ACC112 (cell line): ENCODE measurements at regions not wholly inside any gene's neighbourhood (a gene's known extent, or its start where the extent isn't known, plus 50 kb on each side); places are given as distances from the start of the nearest gene placed in this dataset.
"Not testable (repeated sequence)": the region's sequence is repeated elsewhere in the genome, so short reads cannot be mapped to it uniquely, and the experiment has no call there.

Source experiments
- H2AFZ ChIP-seq: fragments of 200-600 bp; sonication (generic); one replicate; pipeline ENCODE4 v1.6.0; 2017; ENCODE audit warnings: antibody characterized with exemption, low read length; ENCODE audit not compliant: unreplicated experiment
- H3K27ac ChIP-seq: fragments of 200-600 bp; sonication (generic); 2 replicates; pipeline ENCODE4 v1.5.1; 2014; ENCODE audit warnings: low read depth, mild to moderate bottlenecking, antibody characterized with exemption, low read length, moderate library complexity
- H3K27me3 ChIP-seq: fragments of 200-600 bp; sonication (generic); 2 replicates; pipeline ENCODE4 v1.6.1; 2014; ENCODE audit warnings: mild to moderate bottlenecking, antibody characterized with exemption, low read length, moderate library complexity, mixed read lengths; ENCODE audit not compliant: insufficient read depth
- H3K36me3 ChIP-seq: fragments of 200-600 bp; sonication (generic); 2 replicates; pipeline ENCODE4 v1.6.1; 2016; ENCODE audit warnings: mild to moderate bottlenecking, antibody characterized with exemption, low read length, moderate library complexity, mixed read lengths; ENCODE audit not compliant: insufficient read depth
- H3K4me1 ChIP-seq: fragments of 200-600 bp; sonication (generic); one replicate; pipeline ENCODE4 v1.6.1; 2016; ENCODE audit warnings: low read length, mixed read lengths; ENCODE audit not compliant: insufficient read depth, unreplicated experiment, control insufficient read depth
- H3K4me3 ChIP-seq: fragments of 200-600 bp; sonication (generic); 2 replicates; pipeline ENCODE4 v1.5.1; 2014; ENCODE audit warnings: mild to moderate bottlenecking, low read depth, low read length
- H3K79me2 ChIP-seq: fragments of 200-600 bp; sonication (generic); one replicate; pipeline ENCODE4 v1.6.0; 2016; ENCODE audit warnings: low read length; ENCODE audit not compliant: control insufficient read depth, unreplicated experiment, insufficient read depth

DNA sequence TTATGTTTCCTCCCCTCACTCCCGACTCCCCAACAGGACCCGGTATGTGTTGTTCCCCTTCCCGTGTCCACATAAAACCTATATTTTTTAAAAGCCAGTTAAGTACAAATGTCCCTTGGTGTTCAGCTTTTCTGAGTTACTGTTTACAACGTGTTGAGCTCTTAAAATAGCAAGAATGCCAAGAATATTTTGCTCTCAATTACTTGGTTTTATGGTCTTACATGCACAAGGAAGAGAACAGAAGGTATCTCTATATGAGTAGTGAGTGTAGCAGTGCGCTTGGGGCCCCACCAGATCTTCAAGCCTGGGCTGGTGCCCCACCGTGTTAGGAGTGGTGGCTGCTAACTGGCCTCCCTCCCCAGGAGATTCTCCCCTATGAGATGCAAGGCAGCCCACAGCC, 75.3 kb downstream of the RIN2 start:
- no peak overlapping the region for H3K4me3 ChIP-seq
- no peak overlapping the region for H3K27ac ChIP-seq
- no peaks in the 10 kb centered on the region for H3K79me2 ChIP-seq
- H3K4me1 ChIP-seq: no peaks in the 10 kb centered on the region
- no peak overlapping the region for H2AFZ ChIP-seq
- no peaks in the 10 kb centered on the region; the same call in 1 of the 2 replicates for H3K36me3 ChIP-seq
- H3K27me3 ChIP-seq: no peaks in the 10 kb centered on the region

DNA sequence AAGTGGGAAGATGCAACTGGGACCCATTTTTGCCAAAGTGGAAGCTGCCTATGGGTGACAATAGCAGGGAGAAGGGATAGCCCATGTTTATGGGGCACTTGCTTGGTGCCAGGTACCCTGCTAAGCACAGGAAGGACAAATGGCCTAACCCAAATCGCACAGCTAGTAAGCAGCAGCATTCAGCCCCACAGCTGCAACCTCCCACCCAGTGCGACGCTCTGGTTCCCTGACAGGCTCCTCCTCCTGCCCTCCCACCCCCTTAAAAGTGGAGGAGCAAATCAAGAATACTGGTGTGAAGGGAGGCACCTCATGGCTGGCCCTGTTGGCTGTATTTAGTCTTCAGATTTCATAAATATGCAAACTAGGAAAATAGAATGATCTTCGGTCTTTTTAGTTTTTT, 76.2 kb downstream of the RIN2 start:
- H2AFZ ChIP-seq: no peak overlapping the region
- no peaks in the 10 kb centered on the region for H3K79me2 ChIP-seq

DNA sequence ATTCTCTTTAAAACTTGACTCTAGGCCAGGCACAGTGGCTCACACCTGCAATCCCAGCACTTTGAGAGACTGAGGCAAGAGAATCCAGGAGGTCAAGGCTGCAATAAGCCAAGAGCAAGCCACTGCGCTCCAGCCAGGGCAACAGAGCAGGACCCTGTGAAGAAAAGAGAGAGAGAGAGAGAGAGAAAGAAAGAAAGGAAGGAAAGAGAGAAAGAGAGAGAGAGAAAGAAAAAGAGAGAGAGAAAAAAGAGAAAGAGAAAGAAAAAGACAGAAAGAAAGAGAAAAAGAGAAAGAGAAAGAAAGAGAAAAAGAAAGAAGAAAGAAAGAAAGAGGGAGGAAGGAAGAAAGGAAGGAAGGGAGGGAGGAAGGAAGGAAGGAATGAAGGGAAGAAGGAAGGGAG, 76.7 kb downstream of the RIN2 start:
- H3K27me3 ChIP-seq: no peaks in the 10 kb centered on the region
- no peaks in the 10 kb centered on the region; the same call in 1 of the 2 replicates for H3K36me3 ChIP-seq
- H3K79me2 ChIP-seq: no peaks in the 10 kb centered on the region
- no peak overlapping the region for H3K4me3 ChIP-seq
- H2AFZ ChIP-seq: no peak overlapping the region
- no peak overlapping the region for H3K27ac ChIP-seq
- no peaks in the 10 kb centered on the region for H3K4me1 ChIP-seq

More for the DNA sequence above, 76.2 kb downstream of the RIN2 start:
- Histone ChIP-seq H3K36me3 (no peaks in the 10 kb centered on the region; the same call in 1 of the 2 replicates), H3K27me3 (no peaks in the 10 kb centered on the region), H3K4me3 (no peak overlapping the region), H3K27ac (no peak overlapping the region), H3K4me1 (no peaks in the 10 kb centered on the region)

- Histone ChIP-seq H3K27ac (no peak overlapping the region), H2AFZ (no peak overlapping the region)
Measured at GRCh38 chr20:19835533-19836222, 77.6 kb downstream of the RIN2 start.

DNA sequence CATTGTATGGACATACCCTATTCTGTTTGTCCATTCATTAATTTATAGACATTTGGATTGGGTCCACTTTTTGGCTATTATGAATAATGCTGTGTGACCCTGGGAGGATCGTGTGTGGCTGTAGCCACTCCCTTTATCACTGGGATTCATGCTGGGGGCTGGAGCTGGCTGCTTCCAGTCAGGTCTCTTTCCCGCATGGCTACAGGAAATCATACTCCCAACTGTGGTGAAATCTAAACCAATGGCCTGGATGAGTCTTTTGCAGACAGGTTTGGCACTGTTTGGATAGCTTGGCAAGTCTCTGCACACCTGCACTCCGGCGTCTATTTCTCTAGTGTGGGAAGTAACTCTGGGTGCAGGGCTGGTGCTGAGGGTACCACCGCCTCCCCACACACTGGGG, 80.4 kb downstream of the RIN2 start:
- H3K27ac ChIP-seq: no peak overlapping the region
- no peaks in the 10 kb centered on the region for H3K4me1 ChIP-seq
- H3K79me2 ChIP-seq: no peaks in the 10 kb centered on the region
- H3K27me3 ChIP-seq: no peaks in the 10 kb centered on the region
- no peak overlapping the region for H3K4me3 ChIP-seq
- H2AFZ ChIP-seq: no peak overlapping the region
- peaks cover 6% of the 10 kb centered on the region; the same call in 1 of the 2 replicates for H3K36me3 ChIP-seq

More at GRCh38 chr20:19835533-19836222, 77.6 kb downstream of the RIN2 start:
- no peaks in the 10 kb centered on the region for H3K79me2 ChIP-seq
- H3K4me1 ChIP-seq: no peaks in the 10 kb centered on the region
- H3K27me3 ChIP-seq: no peaks in the 10 kb centered on the region
- H3K4me3 ChIP-seq: no peak overlapping the region
- H3K36me3 ChIP-seq: no peaks in the 10 kb centered on the region

DNA sequence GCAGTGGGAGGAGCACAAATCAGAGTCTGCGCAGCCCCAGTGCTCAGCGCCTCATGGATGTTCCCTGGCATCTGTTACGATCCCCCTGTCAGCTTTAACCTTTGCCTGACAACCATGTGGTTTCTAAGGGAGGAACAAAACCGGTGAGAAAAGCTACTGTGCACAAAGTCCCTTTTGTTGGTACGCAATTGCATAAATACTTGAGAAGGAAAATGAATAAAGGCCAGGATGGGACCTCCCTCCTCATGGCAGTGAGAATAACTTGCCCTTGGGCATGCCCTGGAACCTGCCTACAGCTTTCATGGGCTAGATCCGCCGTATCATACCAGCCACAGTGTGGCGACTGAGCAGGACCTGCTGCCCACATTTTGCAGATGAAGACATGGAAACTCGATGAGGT, 81.0 kb downstream of the RIN2 start:
- H2AFZ ChIP-seq: no peak overlapping the region
- no peaks in the 10 kb centered on the region for H3K4me1 ChIP-seq
- H3K36me3 ChIP-seq: peaks cover 6% of the 10 kb centered on the region; the same call in 1 of the 2 replicates
- H3K27ac ChIP-seq: no peak overlapping the region
- no peaks in the 10 kb centered on the region for H3K79me2 ChIP-seq
- H3K27me3 ChIP-seq: no peaks in the 10 kb centered on the region
- H3K4me3 ChIP-seq: no peak overlapping the region

DNA sequence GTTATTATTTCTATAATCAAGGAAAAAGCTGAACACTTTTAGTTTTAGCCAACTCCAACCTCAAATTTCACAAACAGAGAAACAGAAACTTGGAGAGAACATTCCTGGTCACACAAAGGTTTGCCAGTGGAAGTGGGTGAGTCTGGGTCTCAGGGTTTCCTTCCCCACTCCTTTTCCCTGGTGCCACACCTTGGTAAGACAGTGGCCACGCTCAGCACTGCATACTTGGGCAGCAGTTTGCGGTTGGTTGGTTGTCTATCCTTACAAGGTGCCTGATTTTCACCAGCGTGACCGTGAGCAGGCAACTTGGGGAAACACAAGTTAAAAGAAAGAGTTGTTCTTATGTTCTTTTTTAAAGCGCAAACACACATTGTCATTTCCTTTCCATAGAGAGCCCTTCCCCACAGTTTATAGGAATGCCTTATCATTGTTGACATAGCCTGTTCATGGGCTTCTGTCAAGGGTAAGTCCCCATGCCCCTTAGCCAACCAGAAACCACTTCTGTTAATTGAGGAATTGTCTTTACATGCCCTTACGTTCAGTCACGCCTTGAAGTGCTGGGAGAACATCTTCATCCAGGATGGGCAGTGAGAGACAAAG, 82.2 kb downstream of the RIN2 start:
- no peak overlapping the region for H3K27ac ChIP-seq
- no peak overlapping the region for H2AFZ ChIP-seq
- no peaks in the 10 kb centered on the region for H3K79me2 ChIP-seq
- H3K36me3 ChIP-seq: peaks cover 6% of the 10 kb centered on the region; the same call in 1 of the 2 replicates
- H3K4me3 ChIP-seq: no peak overlapping the region
- no peaks in the 10 kb centered on the region for H3K27me3 ChIP-seq
- H3K4me1 ChIP-seq: no peaks in the 10 kb centered on the region

- Histone ChIP-seq H3K27me3 (no peaks in the 10 kb centered on the region), H3K4me1 (no peaks in the 10 kb centered on the region), H2AFZ (no peak overlapping the region), H3K79me2 (no peaks in the 10 kb centered on the region), H3K4me3 (no peak overlapping the region), H3K27ac (no peak overlapping the region), H3K36me3 (peaks cover 6% of the 10 kb centered on the region; the same call in 1 of the 2 replicates)
Measured at GRCh38 chr20:19841740-19842139, 83.7 kb downstream of the RIN2 start.

- not testable (repeated sequence) for H3K79me2 ChIP-seq, H3K36me3 ChIP-seq, H3K4me3 ChIP-seq, H3K27ac ChIP-seq, H3K27me3 ChIP-seq, H2AFZ ChIP-seq, H3K4me1 ChIP-seq
Measured at GRCh38 chr20:19844850-19845249, 86.8 kb downstream of the RIN2 start.

- H3K79me2 ChIP-seq: no peaks in the 10 kb centered on the region
- H2AFZ ChIP-seq: no peak overlapping the region
- H3K4me1 ChIP-seq: peaks cover 13% of the 10 kb centered on the region
- H3K36me3 ChIP-seq: no peaks in the 10 kb centered on the region
- H3K4me3 ChIP-seq: no peak overlapping the region
- H3K27ac ChIP-seq: no peak overlapping the region
- H3K27me3 ChIP-seq: no peaks in the 10 kb centered on the region
Measured at GRCh38 chr20:19847383-19847782, 89.3 kb downstream of the RIN2 start.
